ENCODE measurements at regions not wholly inside any gene's neighbourhood (a gene's known extent, or its start where the extent isn't known, plus 50 kb on each side); places are given as distances from the start of the nearest gene placed in this dataset.

- ATAC-seq (no peak), DNase-seq (no peak)
- no peaks in the 10 kb centered on the region for H3K4me1 ChIP-seq
- TF ChIP-seq CTCF (IDR thresholded peaks at IDR 0.05), result no peak
- no peak overlapping the region for H3K4me3 ChIP-seq
- no peaks in the 10 kb centered on the region for H3K9me3 ChIP-seq
- H3K36me3 ChIP-seq, result no peaks in the 10 kb centered on the region
- H3K27ac ChIP-seq, result no peak overlapping the region
- no peaks in the 10 kb centered on the region for H3K27me3 ChIP-seq (ENCODE audit: low read depth)
- intact Hi-C loops (cut with DNase I), result no loop called here
These were observed 138.4 kb upstream of the ZNF462 start for GRCh38 chr9:106724566-106724965.

- no peaks in the 10 kb centered on the region for H3K27me3 ChIP-seq (ENCODE audit: low read depth)
- no peak for TF ChIP-seq CTCF (IDR thresholded peaks at IDR 0.05)
- intact Hi-C loops (cut with DNase I), result no loop called here
These were observed 136.7 kb upstream of the ZNF462 start for GRCh38 chr9:106726070-106726815.

GRCh38 chr9:106727969-106728368 lies 135.0 kb upstream of the ZNF462 start:
- no peaks in the 10 kb centered on the region for H3K36me3 ChIP-seq
- no peaks in the 10 kb centered on the region for H3K27me3 ChIP-seq (ENCODE audit: low read depth)
- no peak overlapping the region for H3K27ac ChIP-seq
- intact Hi-C loops (cut with DNase I), result no loop called here
- no peaks in the 10 kb centered on the region for H3K4me1 ChIP-seq
- TF ChIP-seq CTCF (IDR thresholded peaks at IDR 0.05), result no peak
- H3K9me3 ChIP-seq, result no peaks in the 10 kb centered on the region
- no peak for DNase-seq
- no peak for ATAC-seq
- H3K4me3 ChIP-seq, result no peak overlapping the region

More at GRCh38 chr9:106726070-106726815, 136.7 kb upstream of the ZNF462 start:
- DNase-seq, result no peak
- ATAC-seq, result peak in 1 of 2 donors; percentile 29
- no peak overlapping the region for H3K4me3 ChIP-seq
- H3K36me3 ChIP-seq, result no peaks in the 10 kb centered on the region
- no peaks in the 10 kb centered on the region for H3K4me1 ChIP-seq
- H3K9me3 ChIP-seq, result no peaks in the 10 kb centered on the region
- H3K27ac ChIP-seq, result no peak overlapping the region

GRCh38 chr9:106728860-106729259 lies 134.1 kb upstream of the ZNF462 start:
- intact Hi-C loops (cut with DNase I), result no loop called here
- H3K4me3 ChIP-seq, result no peak overlapping the region
- no peak for TF ChIP-seq CTCF (IDR thresholded peaks at IDR 0.05)
- no peak for ATAC-seq
- H3K4me1 ChIP-seq, result no peaks in the 10 kb centered on the region
- no peaks in the 10 kb centered on the region for H3K9me3 ChIP-seq
- H3K27me3 ChIP-seq (ENCODE audit: low read depth), result no peaks in the 10 kb centered on the region
- no peak overlapping the region for H3K27ac ChIP-seq
- H3K36me3 ChIP-seq, result no peaks in the 10 kb centered on the region
- no peak for DNase-seq

DNA sequence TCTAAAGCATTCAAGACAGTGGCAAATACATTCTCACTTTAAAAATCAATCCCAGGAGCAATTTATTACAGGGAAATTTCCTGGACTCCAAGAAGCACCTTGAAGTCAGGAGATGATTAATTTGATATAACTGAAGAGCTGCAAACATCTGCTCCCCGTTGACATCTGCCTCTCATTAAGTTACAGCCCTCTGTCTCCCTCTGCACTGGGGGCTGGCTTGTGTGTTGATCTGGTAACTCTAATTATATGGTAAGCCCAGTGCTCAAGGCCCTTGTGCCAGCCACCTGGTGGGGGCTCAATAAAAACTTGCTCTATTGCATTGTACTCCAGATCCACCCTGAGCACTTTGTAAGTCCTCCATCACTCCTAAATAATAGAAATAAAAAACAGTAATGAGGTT lies 131.1 kb upstream of the ZNF462 start:
- no peak for TF ChIP-seq CTCF (IDR thresholded peaks at IDR 0.05)
- Histone ChIP-seq H3K27me3 (ENCODE audit: low read depth) (no peaks in the 10 kb centered on the region), H3K4me1 (no peaks in the 10 kb centered on the region), H3K9me3 (no peaks in the 10 kb centered on the region), H3K27ac (no peak overlapping the region), H3K36me3 (no peaks in the 10 kb centered on the region), H3K4me3 (no peak overlapping the region)
- DNase-seq (no peak), ATAC-seq (no peak)
- intact Hi-C loops (cut with DNase I), result no loop called here
